ENCODE measurements at regions not wholly inside any gene's neighbourhood (a gene's known extent, or its start where the extent isn't known, plus 50 kb on each side); places are given as distances from the start of the nearest gene placed in this dataset.

DNA sequence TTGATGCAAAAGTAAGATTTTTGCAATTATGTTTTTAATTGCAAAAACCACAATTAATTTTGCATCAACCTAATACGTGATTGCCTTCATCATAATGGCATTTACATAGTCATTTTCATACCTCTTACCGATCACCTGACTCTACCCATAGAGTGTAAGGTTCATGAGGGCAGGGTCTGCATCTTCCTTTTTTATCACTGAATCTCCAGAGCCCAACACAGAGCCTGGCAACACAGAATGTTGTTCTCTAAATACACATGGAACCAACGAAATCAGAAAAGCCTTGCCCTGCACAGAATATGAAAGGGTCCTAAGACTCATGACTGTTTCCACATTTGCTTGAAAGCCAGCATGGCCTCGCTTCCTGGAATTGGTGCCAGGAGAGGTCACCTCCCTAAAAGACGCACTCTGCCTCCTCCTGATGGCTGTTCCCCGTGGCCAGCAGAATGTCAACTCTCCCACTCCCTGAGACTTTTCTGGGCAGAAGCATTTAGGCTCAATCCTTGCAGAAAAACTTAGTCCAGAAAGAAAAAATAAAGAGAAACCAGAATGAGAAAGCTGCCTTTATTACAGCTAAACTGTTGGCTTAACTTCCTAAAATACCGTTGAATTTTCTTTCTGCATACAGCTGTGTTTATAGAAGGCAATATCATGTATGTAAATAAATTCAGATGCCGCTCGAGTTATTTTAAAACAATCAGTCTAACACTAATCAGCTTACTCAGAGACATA is 327.8 kb upstream of the MAF start:
- Histone ChIP-seq H3K27ac (ENCODE audit: low read length) (no peak overlapping the region), H4K20me1 (ENCODE audit: low read length) (no peaks in the 10 kb centered on the region), H3K9me2 (replicated peaks; ENCODE audit: low read length) (no peaks in the 10 kb centered on the region), H3K9ac (ENCODE audit: low read length) (no peak overlapping the region), H3K4me3 (ENCODE audit: low read length) (no peak overlapping the region), H2AFZ (ENCODE audit: low read length) (no peak overlapping the region), H3F3A (ENCODE audit: low read length, unreplicated experiment) (no peaks in the 10 kb centered on the region), H3K4me1 (ENCODE audit: insufficient read depth, low read length) (no peaks in the 10 kb centered on the region), H3K9me3 (ENCODE audit: low read length) (no peaks in the 10 kb centered on the region), H3K36me3 (ENCODE audit: low read depth, low read length) (no peaks in the 10 kb centered on the region), H3K27me3 (ENCODE audit: low read length) (no peaks in the 10 kb centered on the region), H3K4me2 (ENCODE audit: low read length) (no peak overlapping the region), H3K79me2 (ENCODE audit: low read length) (no peaks in the 10 kb centered on the region)
- ChIA-PET CTCF (no interaction called here), POLR2A (ENCODE audit: unreplicated experiment) (no interaction called here)
- DNase-seq (no peak), ATAC-seq (no peak)
- TF ChIP-seq EZH2phosphoT487 (IDR thresholded peaks at IDR 0.05; ENCODE audit: borderline replicate concordance, low read length) (no peak), EZH2 (IDR thresholded peaks at IDR 0.05; ENCODE audit: low read length, unreplicated experiment) (no peak)
- TF ChIP-seq, protein P1, sequence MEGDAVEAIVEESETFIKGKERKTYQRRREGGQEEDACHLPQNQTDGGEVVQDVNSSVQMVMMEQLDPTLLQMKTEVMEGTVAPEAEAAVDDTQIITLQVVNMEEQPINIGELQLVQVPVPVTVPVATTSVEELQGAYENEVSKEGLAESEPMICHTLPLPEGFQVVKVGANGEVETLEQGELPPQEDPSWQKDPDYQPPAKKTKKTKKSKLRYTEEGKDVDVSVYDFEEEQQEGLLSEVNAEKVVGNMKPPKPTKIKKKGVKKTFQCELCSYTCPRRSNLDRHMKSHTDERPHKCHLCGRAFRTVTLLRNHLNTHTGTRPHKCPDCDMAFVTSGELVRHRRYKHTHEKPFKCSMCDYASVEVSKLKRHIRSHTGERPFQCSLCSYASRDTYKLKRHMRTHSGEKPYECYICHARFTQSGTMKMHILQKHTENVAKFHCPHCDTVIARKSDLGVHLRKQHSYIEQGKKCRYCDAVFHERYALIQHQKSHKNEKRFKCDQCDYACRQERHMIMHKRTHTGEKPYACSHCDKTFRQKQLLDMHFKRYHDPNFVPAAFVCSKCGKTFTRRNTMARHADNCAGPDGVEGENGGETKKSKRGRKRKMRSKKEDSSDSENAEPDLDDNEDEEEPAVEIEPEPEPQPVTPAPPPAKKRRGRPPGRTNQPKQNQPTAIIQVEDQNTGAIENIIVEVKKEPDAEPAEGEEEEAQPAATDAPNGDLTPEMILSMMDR (conservative IDR thresholded peaks at IDR 0.05; ENCODE audit: low read depth, low read length), result no peak
- BruUV-seq (replicated peaks), result no TSS peak
- intact Hi-C loops (cut with micrococcal nuclease), result no loop called here

DNA sequence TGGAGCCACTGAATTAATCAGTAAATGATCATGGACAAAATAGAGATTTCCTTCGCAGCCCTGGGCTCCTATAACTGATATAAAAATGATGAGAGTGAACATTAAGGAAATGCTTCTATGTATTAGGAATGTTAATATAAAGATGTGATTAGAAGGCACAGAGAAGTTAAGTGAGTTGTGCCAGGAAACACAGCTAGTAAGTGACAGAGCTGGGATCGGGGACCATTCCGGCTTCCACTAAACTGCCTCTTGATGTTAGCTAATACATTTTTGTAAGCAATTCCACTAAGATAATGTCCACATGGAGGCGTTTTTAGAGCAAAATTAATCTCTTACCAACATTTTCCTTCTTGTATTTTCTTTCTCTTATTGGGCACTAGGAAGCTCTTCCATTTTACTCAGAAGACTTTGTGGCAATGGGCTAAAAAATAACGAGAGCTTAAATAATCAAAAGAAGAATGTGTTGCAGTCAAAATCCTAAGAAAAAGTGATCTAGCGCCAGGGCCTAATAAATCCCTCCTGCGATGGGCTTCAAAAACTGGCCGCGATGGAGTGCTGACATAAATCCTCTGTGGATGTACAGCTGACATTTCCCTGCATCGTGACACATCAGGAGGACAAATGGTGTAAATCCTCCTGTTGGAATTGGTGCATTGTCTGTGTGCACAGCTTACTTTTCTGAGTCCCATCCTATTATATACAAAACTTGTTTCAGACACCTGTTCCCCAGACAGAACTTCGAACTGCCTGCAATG is 326.1 kb upstream of the MAF start:
- no peak overlapping the region for H3K4me2 ChIP-seq (ENCODE audit: low read length)
- intact Hi-C loops (cut with micrococcal nuclease), result no loop called here
- H3K27ac ChIP-seq (ENCODE audit: low read length), result no peak overlapping the region
- H3K9ac ChIP-seq (ENCODE audit: low read length), result no peak overlapping the region
- no peaks in the 10 kb centered on the region for H3K9me2 ChIP-seq (replicated peaks; ENCODE audit: low read length)
- no peaks in the 10 kb centered on the region for H3F3A ChIP-seq (ENCODE audit: low read length, unreplicated experiment)
- no peaks in the 10 kb centered on the region for H3K36me3 ChIP-seq (ENCODE audit: low read depth, low read length)
- H3K4me3 ChIP-seq (ENCODE audit: low read length), result no peak overlapping the region
- H3K27me3 ChIP-seq (ENCODE audit: low read length), result no peaks in the 10 kb centered on the region
- no peaks in the 10 kb centered on the region for H3K9me3 ChIP-seq (ENCODE audit: low read length)
- no peaks in the 10 kb centered on the region for H4K20me1 ChIP-seq (ENCODE audit: low read length)
- H2AFZ ChIP-seq (ENCODE audit: low read length), result no peak overlapping the region
- ChIA-PET POLR2A (ENCODE audit: unreplicated experiment) (no interaction called here), CTCF (no interaction called here)
- no TSS peak for BruUV-seq (replicated peaks)
- DNase-seq (no peak), ATAC-seq (no peak)
- H3K79me2 ChIP-seq (ENCODE audit: low read length), result no peaks in the 10 kb centered on the region
- TF ChIP-seq EZH2 (IDR thresholded peaks at IDR 0.05; ENCODE audit: low read length, unreplicated experiment) (no peak), EZH2phosphoT487 (IDR thresholded peaks at IDR 0.05; ENCODE audit: borderline replicate concordance, low read length) (no peak)
- TF ChIP-seq, protein P1 (conservative IDR thresholded peaks at IDR 0.05; ENCODE audit: low read depth, low read length), result no peak
- no peaks in the 10 kb centered on the region for H3K4me1 ChIP-seq (ENCODE audit: insufficient read depth, low read length)

DNA sequence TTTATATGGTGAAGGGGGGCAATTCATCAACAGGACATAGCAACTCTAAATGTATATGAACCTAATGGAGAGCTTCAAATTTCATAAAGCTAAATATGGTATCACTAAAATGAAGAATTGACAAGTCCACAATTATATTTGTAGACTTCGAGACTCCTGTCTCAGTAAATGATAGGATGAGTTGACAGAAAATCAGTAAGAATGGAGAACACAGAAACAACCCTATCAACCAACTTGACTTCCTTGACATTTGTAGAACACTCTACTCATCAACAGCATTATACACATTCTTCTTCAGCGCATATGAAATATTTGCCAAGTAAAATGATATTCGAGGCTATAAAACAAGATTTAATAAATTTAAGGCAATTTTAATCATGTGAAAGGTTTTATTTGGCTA is 322.9 kb upstream of the MAF start:
- POLR2A ChIA-PET (ENCODE audit: unreplicated experiment), result no interaction called here
- no peak for DNase-seq
- no peak overlapping the region for H2AFZ ChIP-seq (ENCODE audit: low read length)
- H4K20me1 ChIP-seq (ENCODE audit: low read length), result no peaks in the 10 kb centered on the region
- no peaks in the 10 kb centered on the region for H3K9me2 ChIP-seq (replicated peaks; ENCODE audit: low read length)
- H3K27me3 ChIP-seq (ENCODE audit: low read length), result no peaks in the 10 kb centered on the region
- no peaks in the 10 kb centered on the region for H3K79me2 ChIP-seq (ENCODE audit: low read length)
- no peak overlapping the region for H3K4me2 ChIP-seq (ENCODE audit: low read length)
- H3F3A ChIP-seq (ENCODE audit: low read length, unreplicated experiment), result no peaks in the 10 kb centered on the region
- H3K4me1 ChIP-seq (ENCODE audit: insufficient read depth, low read length), result no peaks in the 10 kb centered on the region
- CTCF ChIA-PET, result no interaction called here
- no peak overlapping the region for H3K4me3 ChIP-seq (ENCODE audit: low read length)
- intact Hi-C loops (cut with micrococcal nuclease), result no loop called here
- ATAC-seq, result no peak
- TF ChIP-seq EZH2 (IDR thresholded peaks at IDR 0.05; ENCODE audit: low read length, unreplicated experiment) (no peak), EZH2phosphoT487 (IDR thresholded peaks at IDR 0.05; ENCODE audit: borderline replicate concordance, low read length) (no peak)
- TF ChIP-seq, protein P1 (conservative IDR thresholded peaks at IDR 0.05; ENCODE audit: low read depth, low read length), result no peak
- no TSS peak for BruUV-seq (replicated peaks)
- no peaks in the 10 kb centered on the region for H3K9me3 ChIP-seq (ENCODE audit: low read length)
- no peak overlapping the region for H3K9ac ChIP-seq (ENCODE audit: low read length)
- no peak overlapping the region for H3K27ac ChIP-seq (ENCODE audit: low read length)
- no peaks in the 10 kb centered on the region for H3K36me3 ChIP-seq (ENCODE audit: low read depth, low read length)

Data from PC-3 (cell line).